ENCODE measurements at regions not wholly inside any gene's neighbourhood (a gene's known extent, or its start where the extent isn't known, plus 50 kb on each side); places are given as distances from the start of the nearest gene placed in this dataset.

DNA sequence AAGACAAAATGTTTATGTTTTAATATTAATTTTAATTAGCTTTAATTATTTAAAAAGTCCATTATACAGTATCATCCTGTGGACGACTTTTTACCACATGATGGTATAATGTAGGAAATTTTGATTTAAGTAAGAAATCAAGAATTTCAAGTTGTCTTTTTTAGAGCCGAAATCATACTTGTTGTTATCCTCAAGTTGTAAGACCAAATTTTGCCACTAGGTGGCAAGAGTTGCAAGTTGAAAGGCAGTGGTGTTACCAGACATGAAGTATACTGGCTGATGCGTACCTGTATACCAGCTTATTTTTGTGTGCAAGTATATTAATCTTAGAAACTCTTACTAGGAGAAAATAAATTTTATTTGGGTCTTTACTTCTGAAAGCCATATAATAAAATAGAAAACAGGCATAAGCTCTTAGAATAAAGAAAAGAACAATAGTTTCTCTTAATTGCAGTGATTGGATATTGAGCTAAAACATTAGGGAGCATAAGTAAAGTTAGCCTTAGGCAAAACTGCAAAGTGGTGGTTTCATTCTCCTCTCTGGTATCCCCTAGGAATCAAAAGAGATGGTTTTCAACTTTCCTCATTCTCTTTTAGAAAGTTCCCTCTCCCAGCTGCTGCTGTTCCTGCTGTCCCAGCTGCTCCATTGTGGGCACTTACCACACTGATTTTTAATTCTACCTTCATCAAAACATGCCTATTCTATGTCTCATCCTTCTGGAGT, 118.0 kb upstream of the WDFY3 start:
- TF ChIP-seq, protein P1, sequence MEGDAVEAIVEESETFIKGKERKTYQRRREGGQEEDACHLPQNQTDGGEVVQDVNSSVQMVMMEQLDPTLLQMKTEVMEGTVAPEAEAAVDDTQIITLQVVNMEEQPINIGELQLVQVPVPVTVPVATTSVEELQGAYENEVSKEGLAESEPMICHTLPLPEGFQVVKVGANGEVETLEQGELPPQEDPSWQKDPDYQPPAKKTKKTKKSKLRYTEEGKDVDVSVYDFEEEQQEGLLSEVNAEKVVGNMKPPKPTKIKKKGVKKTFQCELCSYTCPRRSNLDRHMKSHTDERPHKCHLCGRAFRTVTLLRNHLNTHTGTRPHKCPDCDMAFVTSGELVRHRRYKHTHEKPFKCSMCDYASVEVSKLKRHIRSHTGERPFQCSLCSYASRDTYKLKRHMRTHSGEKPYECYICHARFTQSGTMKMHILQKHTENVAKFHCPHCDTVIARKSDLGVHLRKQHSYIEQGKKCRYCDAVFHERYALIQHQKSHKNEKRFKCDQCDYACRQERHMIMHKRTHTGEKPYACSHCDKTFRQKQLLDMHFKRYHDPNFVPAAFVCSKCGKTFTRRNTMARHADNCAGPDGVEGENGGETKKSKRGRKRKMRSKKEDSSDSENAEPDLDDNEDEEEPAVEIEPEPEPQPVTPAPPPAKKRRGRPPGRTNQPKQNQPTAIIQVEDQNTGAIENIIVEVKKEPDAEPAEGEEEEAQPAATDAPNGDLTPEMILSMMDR (IDR thresholded peaks at IDR 0.05) = peak; percentile 42 to 76 (median 62)
- no peak for TF ChIP-seq POLR2A (IDR thresholded peaks at IDR 0.05)
